WTC11 (cell line): ENCODE measurements at regions not wholly inside any gene's neighbourhood (a gene's known extent, or its start where the extent isn't known, plus 50 kb on each side); places are given as distances from the start of the nearest gene placed in this dataset.

Experiments used
- ATF3 ChIP-seq: sonication (generic); formaldehyde crosslinking; conservative IDR thresholded peaks from 2 replicates; pipeline ENCODE4 v1.8.1; 2022; ENCODE audit warnings: mild to moderate bottlenecking, missing genetic modification reagents
- CTCF ChIP-seq: fragments of 200-600 bp; IDR thresholded peaks from 2 replicates; pipeline ENCODE4 v1.8.0; 2022; ENCODE audit warnings: antibody characterized with exemption
- ETV6 ChIP-seq: sonication (generic); formaldehyde crosslinking; IDR thresholded peaks from 2 replicates; pipeline ENCODE4 v1.8.1; 2022; ENCODE audit warnings: mild to moderate bottlenecking, missing genetic modification reagents
- FOXJ3 ChIP-seq: sonication (generic); formaldehyde crosslinking; IDR thresholded peaks from 2 replicates; pipeline ENCODE4 v1.9.0; 2021; ENCODE audit warnings: missing genetic modification reagents, mild to moderate bottlenecking, borderline replicate concordance
- HMGXB4 ChIP-seq: sonication (generic); formaldehyde crosslinking; IDR thresholded peaks from 2 replicates; pipeline ENCODE4 v1.8.1; 2023; ENCODE audit warnings: mild to moderate bottlenecking, moderate library complexity, missing genetic modification reagents
- MAX ChIP-seq: sonication (generic); formaldehyde crosslinking; IDR thresholded peaks from 2 replicates; pipeline ENCODE4 v1.8.0; 2022; ENCODE audit warnings: mild to moderate bottlenecking, missing genetic modification reagents
- NR2C2 ChIP-seq: sonication (generic); formaldehyde crosslinking; IDR thresholded peaks from 2 replicates; pipeline ENCODE4 v1.8.0; 2022; ENCODE audit warnings: mild to moderate bottlenecking, missing genetic modification reagents
- OVOL2 ChIP-seq: fragments of 250-450 bp; sonication (Bioruptor Pico); IDR thresholded peaks from 2 replicates; pipeline ENCODE4 v1.9.0; 2021; ENCODE audit warnings: mild to moderate bottlenecking, borderline replicate concordance
- ZNF263 ChIP-seq: sonication (generic); formaldehyde crosslinking; IDR thresholded peaks from 2 replicates; pipeline ENCODE4 v1.8.1; 2022; ENCODE audit warnings: low read depth, mild to moderate bottlenecking, moderate library complexity, missing genetic modification reagents
- ZNF281 ChIP-seq: sonication (generic); formaldehyde crosslinking; IDR thresholded peaks from 2 replicates; pipeline ENCODE4 v1.8.0; 2023; ENCODE audit warnings: mild to moderate bottlenecking, missing genetic modification reagents
- ZNF425 ChIP-seq: fragments of 250-450 bp; sonication (Bioruptor Pico); conservative IDR thresholded peaks from 2 replicates; pipeline ENCODE4 v1.9.0; 2021; ENCODE audit warnings: mild to moderate bottlenecking

- TF ChIP-seq ZNF281 (CRISPR knock-in tag) (no peak), CTCF (no peak), HMGXB4 (CRISPR knock-in tag) (no peak), ZNF425 (no peak), NR2C2 (no peak), ATF3 (CRISPR knock-in tag) (no peak), OVOL2 (CRISPR knock-in tag) (no peak), MAX (CRISPR knock-in tag) (no peak), ETV6 (CRISPR knock-in tag) (no peak), FOXJ3 (CRISPR knock-in tag) (no peak), ZNF263 (CRISPR knock-in tag) (no peak)
These were observed 114.6 kb upstream of the NEK7 start for GRCh38 chr1:198042168-198042567.
